ENCODE measurements at regions not wholly inside any gene's neighbourhood (a gene's known extent, or its start where the extent isn't known, plus 50 kb on each side); places are given as distances from the start of the nearest gene placed in this dataset.
A peak's percentile ranks its signal among the peaks of the same experiment; 100 is the strongest.

DNA sequence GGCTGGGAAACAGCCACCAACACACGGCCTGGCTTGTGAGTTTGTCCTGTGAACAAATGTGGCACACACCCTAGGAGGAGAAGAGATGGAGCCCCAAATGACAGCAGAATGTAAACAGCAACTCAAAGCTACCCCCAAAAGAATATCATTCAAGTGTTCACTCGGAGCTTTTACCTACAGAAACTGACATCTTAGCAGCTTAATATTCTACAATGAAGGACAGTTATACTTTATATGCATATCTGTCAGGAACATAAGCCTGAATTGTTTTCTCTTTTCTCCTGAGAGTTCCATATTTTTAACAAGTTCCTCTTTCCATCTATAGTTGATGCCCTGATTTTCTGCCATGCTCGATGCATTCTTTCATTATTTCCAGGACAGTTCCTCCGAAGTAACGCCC is 566.0 kb upstream of the MAP3K7 start:
- H3K36me3 ChIP-seq (ENCODE audit: insufficient read depth, low read length), result no peaks in the 10 kb centered on the region
- H3K9me2 ChIP-seq (ENCODE audit: insufficient read depth, low read length), result no peaks in the 10 kb centered on the region
- no peaks in the 10 kb centered on the region for H4K20me1 ChIP-seq (ENCODE audit: insufficient read depth)
- no peaks in the 10 kb centered on the region for H3K79me2 ChIP-seq (replicated peaks; ENCODE audit: insufficient read depth, low read length)
- H3K4me3 ChIP-seq (ENCODE audit: low read length), result peak overlapping the region; percentile 21
- peak overlapping the region; percentile 4 for H3K4me2 ChIP-seq (ENCODE audit: low read length)
- peak overlapping the region; percentile 43 for H3K9ac ChIP-seq (ENCODE audit: low read length)
- H3K9me3 ChIP-seq (ENCODE audit: low read length), result no peaks in the 10 kb centered on the region
- TF ChIP-seq, protein P1, sequence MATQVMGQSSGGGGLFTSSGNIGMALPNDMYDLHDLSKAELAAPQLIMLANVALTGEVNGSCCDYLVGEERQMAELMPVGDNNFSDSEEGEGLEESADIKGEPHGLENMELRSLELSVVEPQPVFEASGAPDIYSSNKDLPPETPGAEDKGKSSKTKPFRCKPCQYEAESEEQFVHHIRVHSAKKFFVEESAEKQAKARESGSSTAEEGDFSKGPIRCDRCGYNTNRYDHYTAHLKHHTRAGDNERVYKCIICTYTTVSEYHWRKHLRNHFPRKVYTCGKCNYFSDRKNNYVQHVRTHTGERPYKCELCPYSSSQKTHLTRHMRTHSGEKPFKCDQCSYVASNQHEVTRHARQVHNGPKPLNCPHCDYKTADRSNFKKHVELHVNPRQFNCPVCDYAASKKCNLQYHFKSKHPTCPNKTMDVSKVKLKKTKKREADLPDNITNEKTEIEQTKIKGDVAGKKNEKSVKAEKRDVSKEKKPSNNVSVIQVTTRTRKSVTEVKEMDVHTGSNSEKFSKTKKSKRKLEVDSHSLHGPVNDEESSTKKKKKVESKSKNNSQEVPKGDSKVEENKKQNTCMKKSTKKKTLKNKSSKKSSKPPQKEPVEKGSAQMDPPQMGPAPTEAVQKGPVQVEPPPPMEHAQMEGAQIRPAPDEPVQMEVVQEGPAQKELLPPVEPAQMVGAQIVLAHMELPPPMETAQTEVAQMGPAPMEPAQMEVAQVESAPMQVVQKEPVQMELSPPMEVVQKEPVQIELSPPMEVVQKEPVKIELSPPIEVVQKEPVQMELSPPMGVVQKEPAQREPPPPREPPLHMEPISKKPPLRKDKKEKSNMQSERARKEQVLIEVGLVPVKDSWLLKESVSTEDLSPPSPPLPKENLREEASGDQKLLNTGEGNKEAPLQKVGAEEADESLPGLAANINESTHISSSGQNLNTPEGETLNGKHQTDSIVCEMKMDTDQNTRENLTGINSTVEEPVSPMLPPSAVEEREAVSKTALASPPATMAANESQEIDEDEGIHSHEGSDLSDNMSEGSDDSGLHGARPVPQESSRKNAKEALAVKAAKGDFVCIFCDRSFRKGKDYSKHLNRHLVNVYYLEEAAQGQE (IDR thresholded peaks at IDR 0.05; ENCODE audit: borderline replicate concordance), result peak; percentile 76
- TF ChIP-seq MXI1 (conservative IDR thresholded peaks at IDR 0.05; ENCODE audit: poor library complexity, severe bottlenecking), result no peak
- TF ChIP-seq, protein P2, sequence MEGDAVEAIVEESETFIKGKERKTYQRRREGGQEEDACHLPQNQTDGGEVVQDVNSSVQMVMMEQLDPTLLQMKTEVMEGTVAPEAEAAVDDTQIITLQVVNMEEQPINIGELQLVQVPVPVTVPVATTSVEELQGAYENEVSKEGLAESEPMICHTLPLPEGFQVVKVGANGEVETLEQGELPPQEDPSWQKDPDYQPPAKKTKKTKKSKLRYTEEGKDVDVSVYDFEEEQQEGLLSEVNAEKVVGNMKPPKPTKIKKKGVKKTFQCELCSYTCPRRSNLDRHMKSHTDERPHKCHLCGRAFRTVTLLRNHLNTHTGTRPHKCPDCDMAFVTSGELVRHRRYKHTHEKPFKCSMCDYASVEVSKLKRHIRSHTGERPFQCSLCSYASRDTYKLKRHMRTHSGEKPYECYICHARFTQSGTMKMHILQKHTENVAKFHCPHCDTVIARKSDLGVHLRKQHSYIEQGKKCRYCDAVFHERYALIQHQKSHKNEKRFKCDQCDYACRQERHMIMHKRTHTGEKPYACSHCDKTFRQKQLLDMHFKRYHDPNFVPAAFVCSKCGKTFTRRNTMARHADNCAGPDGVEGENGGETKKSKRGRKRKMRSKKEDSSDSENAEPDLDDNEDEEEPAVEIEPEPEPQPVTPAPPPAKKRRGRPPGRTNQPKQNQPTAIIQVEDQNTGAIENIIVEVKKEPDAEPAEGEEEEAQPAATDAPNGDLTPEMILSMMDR (IDR thresholded peaks at IDR 0.05; ENCODE audit: poor library complexity, severe bottlenecking), result no peak
- peak; percentile 95 for TF ChIP-seq EP300 (conservative IDR thresholded peaks at IDR 0.05; ENCODE audit: poor library complexity, severe bottlenecking)
- no peak for TF ChIP-seq RAD21 (conservative IDR thresholded peaks at IDR 0.05)
- TF ChIP-seq POLR2AphosphoS5 (IDR thresholded peaks at IDR 0.05), result peak; percentile 27
- TF ChIP-seq TAF1 (IDR thresholded peaks at IDR 0.05; ENCODE audit: low read depth), result no peak
- peak overlapping the region; percentile 87 for H3K27ac ChIP-seq (ENCODE audit: low read length)
- H3K27me3 ChIP-seq (ENCODE audit: insufficient read depth, low read depth, low read length), result no peaks in the 10 kb centered on the region
- peaks cover 4% of the 10 kb centered on the region for H3F3A ChIP-seq (ENCODE audit: insufficient read depth, low read length, poor library complexity, severe bottlenecking)
- no peak overlapping the region for H2AFZ ChIP-seq (ENCODE audit: low read depth, low read length)

DNA sequence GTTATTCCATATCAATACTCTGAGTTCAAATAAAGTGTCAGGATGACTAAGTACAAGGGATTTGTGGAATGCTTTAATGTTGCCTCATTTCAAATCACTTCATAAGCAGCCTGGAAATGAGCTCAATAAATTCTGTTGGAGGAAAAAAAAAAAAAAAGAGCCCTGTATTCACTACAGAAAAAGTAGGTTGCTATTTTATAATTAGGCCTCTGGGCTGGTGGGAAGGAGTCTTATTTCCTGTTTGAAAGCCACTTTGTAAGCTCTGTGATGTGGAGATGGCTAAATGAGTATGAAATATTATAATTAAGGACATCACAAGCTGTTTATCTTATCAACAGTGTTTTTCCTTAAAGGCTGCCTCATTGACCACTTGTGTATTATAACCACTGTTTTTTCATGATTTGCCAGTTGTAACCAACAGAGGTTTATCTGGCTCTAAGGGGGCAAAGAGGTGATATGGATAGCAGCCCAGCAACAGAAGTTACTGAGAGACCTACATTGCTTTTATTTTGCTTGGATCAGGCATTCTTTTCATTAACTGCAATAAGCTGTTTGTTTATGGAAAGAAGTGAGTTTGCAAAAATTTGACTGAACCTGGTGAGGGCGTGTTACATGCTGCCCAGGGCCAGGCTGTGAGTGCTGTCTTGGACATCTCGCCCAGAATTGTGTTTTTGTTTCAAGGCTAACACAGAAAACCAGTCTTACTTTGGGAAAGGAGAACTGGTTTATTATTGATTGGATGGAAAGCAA is 563.3 kb upstream of the MAP3K7 start:
- Histone ChIP-seq H4K20me1 (ENCODE audit: insufficient read depth) (no peaks in the 10 kb centered on the region), H2AFZ (ENCODE audit: low read depth, low read length) (no peak overlapping the region), H3F3A (ENCODE audit: insufficient read depth, low read length, poor library complexity, severe bottlenecking) (peaks cover 4% of the 10 kb centered on the region), H3K9me3 (ENCODE audit: low read length) (no peaks in the 10 kb centered on the region), H3K9ac (ENCODE audit: low read length) (no peak overlapping the region), H3K4me2 (ENCODE audit: low read length) (no peak overlapping the region), H3K4me3 (ENCODE audit: low read length) (no peak overlapping the region), H3K27ac (ENCODE audit: low read length) (peak overlapping the region; percentile 87), H3K36me3 (ENCODE audit: insufficient read depth, low read length) (no peaks in the 10 kb centered on the region), H3K27me3 (ENCODE audit: insufficient read depth, low read depth, low read length) (no peaks in the 10 kb centered on the region), H3K79me2 (replicated peaks; ENCODE audit: insufficient read depth, low read length) (no peaks in the 10 kb centered on the region), H3K9me2 (ENCODE audit: insufficient read depth, low read length) (no peaks in the 10 kb centered on the region)
- TF ChIP-seq RAD21 (conservative IDR thresholded peaks at IDR 0.05), result no peak
- TF ChIP-seq, protein P2 (IDR thresholded peaks at IDR 0.05; ENCODE audit: poor library complexity, severe bottlenecking), result no peak
